GM21529 (cell line): ENCODE measurements at regions not wholly inside any gene's neighbourhood (a gene's known extent, or its start where the extent isn't known, plus 50 kb on each side); places are given as distances from the start of the nearest gene placed in this dataset.
"Not testable (repeated sequence)": the region's sequence is repeated elsewhere in the genome, so short reads cannot be mapped to it uniquely, and the experiment has no call there.

ENCODE experiments used
- ATAC-seq: cut with Tn5 transposase; IDR thresholded peaks from one replicate; pipeline ENCODE4 v1.9.1; 2021; ENCODE audit not compliant: unreplicated experiment

GRCh38 chr11:42925916-42926315 is 385.9 kb upstream of the API5 start:
- no peak for ATAC-seq

GRCh38 chr11:42947405-42947804 is 364.4 kb upstream of the API5 start:
- ATAC-seq: no peak

- not testable (repeated sequence) for ATAC-seq
These were observed 361.9 kb upstream of the API5 start for GRCh38 chr11:42949738-42950376.

GRCh38 chr11:42951266-42951665 is 360.5 kb upstream of the API5 start:
- no peak for ATAC-seq

GRCh38 chr11:42957831-42958230 is 354.0 kb upstream of the API5 start:
- ATAC-seq: no peak

- no peak for ATAC-seq
These were observed 353.2 kb upstream of the API5 start for GRCh38 chr11:42958635-42959034.

GRCh38 chr11:42960521-42961088 is 351.2 kb upstream of the API5 start:
- no peak for ATAC-seq

- no peak for ATAC-seq
These were observed 344.1 kb upstream of the API5 start for GRCh38 chr11:42967653-42968052.

- ATAC-seq: no peak
These were observed 339.1 kb upstream of the API5 start for GRCh38 chr11:42972741-42973140.

- no peak for ATAC-seq
These were observed 337.2 kb upstream of the API5 start for GRCh38 chr11:42974510-42975179.

- no peak for ATAC-seq
These were observed 336.6 kb upstream of the API5 start for GRCh38 chr11:42975180-42975529.

GRCh38 chr11:42976636-42977217 is 335.1 kb upstream of the API5 start:
- no peak for ATAC-seq

- no peak for ATAC-seq
These were observed 319.2 kb upstream of the API5 start for GRCh38 chr11:42992594-42992993.

GRCh38 chr11:42996421-42997307 is 315.1 kb upstream of the API5 start:
- ATAC-seq: no peak

- ATAC-seq: not testable (repeated sequence)
These were observed 306.9 kb upstream of the API5 start for GRCh38 chr11:43004879-43005278.

- ATAC-seq: no peak
These were observed 301.8 kb upstream of the API5 start for GRCh38 chr11:43010042-43010441.

- ATAC-seq: no peak
These were observed 299.2 kb upstream of the API5 start for GRCh38 chr11:43012606-43013005.

GRCh38 chr11:43021466-43021865 is 290.3 kb upstream of the API5 start:
- peak; percentile 59 for ATAC-seq

GRCh38 chr11:43034341-43034740 is 277.5 kb upstream of the API5 start:
- no peak for ATAC-seq

- ATAC-seq: no peak
These were observed 276.7 kb upstream of the API5 start for GRCh38 chr11:43035086-43035485.
